Spleen (tissue), 11 donors: ENCODE measurements at regions not wholly inside any gene's neighbourhood (a gene's known extent, or its start where the extent isn't known, plus 50 kb on each side); places are given as distances from the start of the nearest gene placed in this dataset.

ENCODE experiments used
- DNase-seq: peaks from one replicate; pipeline ENCODE4 v3.0.0-alpha.2; 2020
- H3K27ac ChIP-seq, 8 donors: fragments of 200-600 bp; sonication (generic) in 7 of 8; 1 replicate in 4 of 8; 2 replicates in 4 of 8; pipeline versions ENCODE4 v1.5.0 to v1.8.0; 2016 to 2021; ENCODE audit warnings: inconsistent platforms in 4 of 8, mild to moderate bottlenecking in 4 of 8, moderate library complexity in 1 of 8
- H3K27me3 ChIP-seq, 7 donors: fragments of 200-600 bp; sonication (generic) in 6 of 7; replicated peaks in 1 of 7; 1 replicate in 4 of 7; 2 replicates in 3 of 7; pipeline versions ENCODE4 v1.5.0 to v1.8.0; 2016 to 2021; ENCODE audit warnings: inconsistent platforms in 3 of 7, mild to moderate bottlenecking in 1 of 7
- H3K36me3 ChIP-seq, 6 donors: fragments of 200-600 bp; sonication (generic) in 5 of 6; 1 replicate in 4 of 6; 2 replicates in 2 of 6; pipeline versions ENCODE4 v1.5.0 to v1.8.0; 2016 to 2021; ENCODE audit warnings: inconsistent platforms in 2 of 6
- H3K4me1 ChIP-seq, 6 donors: fragments of 200-600 bp; sonication (generic) in 5 of 6; 1 replicate in 3 of 6; 2 replicates in 3 of 6; pipeline versions ENCODE4 v1.5.0 to v1.8.0; 2016 to 2021; ENCODE audit warnings: inconsistent platforms in 3 of 6
- H3K4me3 ChIP-seq, 8 donors: fragments of 200-600 bp; sonication (generic) in 7 of 8; 1 replicate in 4 of 8; 2 replicates in 4 of 8; pipeline versions ENCODE4 v1.5.0 to v1.8.0; 2016 to 2021; ENCODE audit warnings: inconsistent platforms in 4 of 8, mild to moderate bottlenecking in 4 of 8, moderate library complexity in 2 of 8
- H3K9me3 ChIP-seq, 8 donors: fragments of 200-600 bp; sonication (generic) in 7 of 8; 1 replicate in 4 of 8; 2 replicates in 4 of 8; pipeline versions ENCODE4 v1.5.0 to v1.8.0; 2016 to 2021; ENCODE audit warnings: inconsistent platforms in 4 of 8
- CTCF ChIP-seq, 11 experiments: fragments of 200-600 bp in 7 of 11; fragments of 450-650 bp in 4 of 11; sonication (generic) in 4 of 11; IDR thresholded peaks in 8 of 11; conservative IDR thresholded peaks in 3 of 11; 1 replicate in 7 of 11; 2 replicates in 4 of 11; pipeline versions ENCODE4 v1.4.0 to v1.8.0; 2016 to 2021; ENCODE audit warnings: antibody characterized with exemption in 11 of 11, inconsistent platforms in 4 of 11, mild to moderate bottlenecking in 1 of 11
- POLR2A ChIP-seq, 3 donors: fragments of 450-650 bp; IDR thresholded peaks; one replicate each; pipeline ENCODE4 v1.5.1; 2017; ENCODE audit warnings: antibody characterized with exemption in 3 of 3, mild to moderate bottlenecking in 1 of 3
- POLR2AphosphoS5 ChIP-seq, 3 donors: sonication (generic); formaldehyde crosslinking; IDR thresholded peaks; one replicate each; pipeline ENCODE4 v1.5.1; 2017; ENCODE audit warnings: antibody characterized with exemption in 3 of 3
- WGBS, 5 donors: extraction: QIAGEN DNeasy Blood & Tissue Kit in 3 of 5; methylation state at CpG; one replicate each; pipeline versions ENCODE4 v1.1.5 to v1.1.7; 2013 to 2018; 5-methylcytosine and 5-hydroxymethylcytosine counted together
- intact Hi-C: fragments of 100-400 bp; cut with DNase I; formaldehyde crosslinking; loops from one replicate; pipeline ENCODE4 v1.15.0; 2023; ENCODE audit warnings: low total_unique reads
- donor health status: healthy with polysubstance abuse.
- donor health status: DM: no; HTN: no; CAD: no; lungs with moderate emphysema.
- donor health status: DM: no; HTN: no; CAD: no.
- donor health status: Bipolar disorder and iron deficiency.
- donor health status: healthy.
- donor health status: DM: no; HTN: no; CAD: no.
- donor health status: DM: yes; HTN: yes; CAD: no.

- Histone ChIP-seq H3K36me3 (no peaks in the 10 kb centered on the region), H3K27me3 (no peaks in the 10 kb centered on the region), H3K4me3 (no peak overlapping the region), H3K27ac (no peak overlapping the region), H3K4me1 (peaks cover 4 to 51% (median 17%) of the 10 kb centered on the region in 6 donors), H3K9me3 (no peaks in the 10 kb centered on the region)
- intact Hi-C loops = no loop called here
- TF ChIP-seq POLR2A (IDR thresholded peaks at IDR 0.05) (no peak), CTCF (IDR thresholded peaks at IDR 0.05 in 8 of 11, conservative IDR thresholded peaks at IDR 0.05 in 3 of 11) (no peak), POLR2AphosphoS5 (IDR thresholded peaks at IDR 0.05) (no peak)
- DNase-seq = no peak
- 44 to 62% (median 58%) methylated on average over 4 of the region's 4 CpGs for WGBS, 5 donors
Observed at GRCh38 chr3:69562020-69562419, 176.1 kb upstream of the FRMD4B start.

GRCh38 chr3:69560818-69561217, 174.9 kb upstream of the FRMD4B start:
- DNase-seq = no peak
- intact Hi-C loops = no loop called here
- Histone ChIP-seq H3K27ac (no peak overlapping the region), H3K9me3 (no peaks in the 10 kb centered on the region), H3K4me1 (peaks cover 0 to 41% (median 16%) of the 10 kb centered on the region in 6 donors), H3K36me3 (no peaks in the 10 kb centered on the region), H3K4me3 (no peak overlapping the region), H3K27me3 (no peaks in the 10 kb centered on the region)
- TF ChIP-seq POLR2AphosphoS5 (IDR thresholded peaks at IDR 0.05) (no peak), CTCF (IDR thresholded peaks at IDR 0.05 in 8 of 11, conservative IDR thresholded peaks at IDR 0.05 in 3 of 11) (no peak), POLR2A (IDR thresholded peaks at IDR 0.05) (no peak)

GRCh38 chr3:69560116-69560515, 174.2 kb upstream of the FRMD4B start:
- Histone ChIP-seq H3K27me3 (no peaks in the 10 kb centered on the region), H3K4me3 (no peak overlapping the region), H3K36me3 (no peaks in the 10 kb centered on the region), H3K4me1 (peaks cover 0 to 41% (median 16%) of the 10 kb centered on the region in 6 donors), H3K9me3 (no peaks in the 10 kb centered on the region), H3K27ac (peak overlapping the region in 1 of 8 donors; percentile 73)
- intact Hi-C loops = no loop called here
- DNase-seq = no peak
- WGBS, 5 donors = 56 to 85% (median 66%) methylated on average over 4 of the region's 4 CpGs
- TF ChIP-seq CTCF (IDR thresholded peaks at IDR 0.05 in 8 of 11, conservative IDR thresholded peaks at IDR 0.05 in 3 of 11) = no peak
- no peak for TF ChIP-seq POLR2AphosphoS5 (IDR thresholded peaks at IDR 0.05)
- TF ChIP-seq POLR2A (IDR thresholded peaks at IDR 0.05) = no peak

GRCh38 chr3:69558912-69559311, 173.0 kb upstream of the FRMD4B start:
- intact Hi-C loops = no loop called here
- H3K36me3 ChIP-seq = no peaks in the 10 kb centered on the region
- TF ChIP-seq CTCF (IDR thresholded peaks at IDR 0.05 in 8 of 11, conservative IDR thresholded peaks at IDR 0.05 in 3 of 11) = no peak
- TF ChIP-seq POLR2AphosphoS5 (IDR thresholded peaks at IDR 0.05) = peak in 1 of 3 donors; percentile 68
- H3K4me3 ChIP-seq = no peak overlapping the region
- H3K27me3 ChIP-seq = no peaks in the 10 kb centered on the region
- 21 to 53% (median 23%) methylated on average over 2 of the region's 2 CpGs for WGBS, 5 donors
- no peaks in the 10 kb centered on the region for H3K9me3 ChIP-seq
- DNase-seq = no peak
- peaks cover 0 to 47% (median 20%) of the 10 kb centered on the region in 6 donors for H3K4me1 ChIP-seq
- H3K27ac ChIP-seq = peak overlapping the region in 5 of 8 donors; percentile 12 to 73 (median 60)
